GM19395 (cell line): ENCODE measurements at regions not wholly inside any gene's neighbourhood (a gene's known extent, or its start where the extent isn't known, plus 50 kb on each side); places are given as distances from the start of the nearest gene placed in this dataset.

Source experiments
- ATAC-seq: cut with Tn5 transposase; IDR thresholded peaks from one replicate; pipeline ENCODE4 v1.9.1; 2021; ENCODE audit warnings: mild to moderate bottlenecking, moderate library complexity; ENCODE audit not compliant: unreplicated experiment

- ATAC-seq = no peak
Observed at GRCh38 chr18:22109535-22109934, 59.9 kb upstream of the GATA6 start.

GRCh38 chr18:22110461-22110924, 58.9 kb upstream of the GATA6 start:
- ATAC-seq = no peak

GRCh38 chr18:22112215-22112614, 57.2 kb upstream of the GATA6 start:
- ATAC-seq = no peak

- no peak for ATAC-seq
Observed at GRCh38 chr18:22113144-22113844, 56.1 kb upstream of the GATA6 start.

- ATAC-seq = no peak
Observed at GRCh38 chr18:22114526-22115321, 54.7 kb upstream of the GATA6 start.

- ATAC-seq = no peak
Observed at GRCh38 chr18:22115573-22115972, 53.8 kb upstream of the GATA6 start.
